ENCODE measurements at regions not wholly inside any gene's neighbourhood (a gene's known extent, or its start where the extent isn't known, plus 50 kb on each side); places are given as distances from the start of the nearest gene placed in this dataset.
A peak's percentile ranks its signal among the peaks of the same experiment; 100 is the strongest.
"Not testable (repeated sequence)": the region's sequence is repeated elsewhere in the genome, so short reads cannot be mapped to it uniquely, and the experiment has no call there.

- no peak for DNase-seq (ENCODE audit: low read depth)
Measured at GRCh38 chr19:57033576-57033975, 86.2 kb upstream of the USP29 start.

- no peak for DNase-seq (ENCODE audit: low read depth)
Measured at GRCh38 chr19:57034544-57034943, 85.2 kb upstream of the USP29 start.

- DNase-seq (ENCODE audit: low read depth): not testable (repeated sequence)
Measured at GRCh38 chr19:57035740-57036139, 84.0 kb upstream of the USP29 start.

DNA sequence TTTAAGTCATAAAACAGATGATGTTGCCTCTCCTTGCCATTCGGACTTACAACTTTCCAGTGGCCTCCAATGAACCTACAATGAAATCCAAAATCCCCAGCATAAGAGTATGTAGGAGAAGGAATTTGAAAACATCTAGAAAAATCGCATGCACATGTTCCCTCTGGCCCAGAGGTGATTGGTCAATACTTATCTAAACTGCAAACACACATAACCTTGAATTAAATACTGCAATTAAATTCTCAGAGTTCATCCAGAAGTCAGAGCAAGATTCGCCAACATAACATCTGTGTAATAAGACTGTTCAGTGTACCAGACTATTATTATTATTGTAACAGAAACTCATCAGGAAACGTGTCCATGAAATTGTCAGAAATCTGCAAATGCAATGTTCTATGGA lies 82.2 kb upstream of the USP29 start:
- no peak for DNase-seq (ENCODE audit: low read depth)

DNA sequence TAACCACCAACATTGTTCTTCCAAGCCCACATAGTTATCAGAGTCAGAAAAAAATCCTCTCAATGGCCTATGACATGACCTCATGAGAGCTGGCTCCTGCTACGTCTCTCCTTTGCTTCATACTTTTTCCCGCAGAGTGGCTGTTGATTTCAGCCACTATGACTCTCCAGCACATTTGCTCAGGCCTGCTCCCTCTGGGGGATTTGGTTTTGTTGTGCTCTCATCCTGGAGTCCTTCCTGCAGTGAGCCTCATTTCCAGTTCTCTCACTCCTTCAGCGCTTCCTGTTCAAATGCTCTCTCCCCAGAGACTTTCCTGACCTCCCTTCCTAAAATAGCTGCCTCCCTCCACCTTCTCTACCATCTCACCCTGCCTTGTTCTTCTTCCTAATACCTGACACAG lies 72.0 kb upstream of the USP29 start:
- DNase-seq (ENCODE audit: low read depth): no peak

DNA sequence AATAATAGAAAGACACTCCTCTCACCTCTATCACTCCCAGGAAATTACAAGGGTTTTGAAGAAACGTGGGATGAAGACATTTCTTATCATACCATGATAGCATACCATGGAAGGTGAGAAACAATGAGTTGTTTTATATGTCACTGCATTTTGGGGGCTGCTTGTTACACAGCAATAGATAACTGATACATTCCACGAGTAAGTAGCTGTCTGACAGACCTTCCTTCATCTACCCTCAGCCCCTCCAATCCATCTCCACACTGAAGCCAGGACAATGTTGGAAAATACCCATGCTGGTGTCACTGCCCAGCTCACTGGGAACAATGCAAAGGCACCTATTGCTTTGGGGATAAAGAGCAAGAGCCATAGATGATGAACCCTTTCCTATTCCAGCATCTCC lies 68.9 kb upstream of the USP29 start:
- no peak for DNase-seq (ENCODE audit: low read depth)

- DNase-seq (ENCODE audit: low read depth): no peak
Measured at GRCh38 chr19:57052081-57052480, 67.7 kb upstream of the USP29 start.

DNA sequence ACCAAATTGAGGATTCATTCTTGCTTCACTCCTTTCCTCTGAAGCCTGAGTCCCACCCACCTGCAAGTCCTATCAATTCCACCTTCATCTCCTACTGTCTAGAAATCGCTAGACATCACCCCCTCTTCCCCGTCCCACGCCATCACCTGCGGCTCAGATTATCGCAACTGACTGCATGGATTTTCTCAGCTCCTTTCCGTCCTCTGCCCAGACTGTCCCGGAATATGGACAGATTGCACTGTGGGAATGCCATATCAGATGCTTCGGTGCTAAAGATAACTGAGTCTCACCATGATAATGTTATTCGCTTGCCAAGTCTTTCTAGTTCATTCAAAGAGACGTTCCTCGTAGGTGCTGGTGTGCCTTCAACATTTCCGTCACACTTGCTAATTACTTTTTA lies 66.4 kb upstream of the USP29 start:
- DNase-seq (ENCODE audit: low read depth): no peak

DNA sequence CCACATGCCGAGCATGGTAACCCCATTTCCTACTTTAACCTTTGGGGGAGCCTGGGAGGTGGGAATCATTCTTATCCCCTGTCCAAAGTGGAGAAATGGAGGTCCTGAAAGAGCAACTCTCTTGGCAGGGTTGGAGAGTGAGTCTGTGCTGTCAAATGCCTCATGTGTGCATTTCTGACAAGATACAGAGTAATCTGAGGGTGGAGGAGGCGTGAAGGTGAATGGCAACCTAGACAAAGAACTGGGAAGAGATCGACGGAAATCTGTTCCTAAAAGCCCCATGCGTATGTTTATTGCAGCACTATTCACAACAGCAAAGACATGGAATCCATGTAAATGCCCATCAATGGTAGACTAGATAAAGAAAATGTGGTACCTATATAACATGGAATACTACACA lies 63.8 kb upstream of the USP29 start:
- DNase-seq (ENCODE audit: low read depth): no peak

GRCh38 chr19:57057036-57057686 lies 62.6 kb upstream of the USP29 start:
- DNase-seq (ENCODE audit: low read depth): peak; percentile 49

DNA sequence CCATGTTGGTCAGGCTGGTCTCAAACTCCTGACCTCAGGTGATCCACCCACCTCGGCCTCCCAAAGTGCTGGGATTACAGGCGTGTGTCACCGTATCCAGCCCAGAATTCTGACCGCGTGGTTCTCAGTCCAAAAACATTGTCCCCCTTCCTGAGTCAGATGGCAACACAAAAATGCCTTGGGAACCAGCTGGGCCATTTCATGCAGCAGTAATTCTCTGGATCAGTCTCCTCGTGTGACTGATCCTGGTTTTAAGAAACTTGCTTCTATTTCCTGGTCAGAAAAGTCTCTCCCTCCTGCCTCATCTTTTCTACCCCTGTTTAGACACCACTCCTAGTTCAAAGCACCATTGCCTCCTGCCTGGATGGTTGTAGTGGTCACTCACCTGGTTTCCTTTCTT lies 60.9 kb upstream of the USP29 start:
- DNase-seq (ENCODE audit: low read depth): no peak

GRCh38 chr19:57063070-57063469 lies 56.7 kb upstream of the USP29 start:
- no peak for DNase-seq (ENCODE audit: low read depth)

DNA sequence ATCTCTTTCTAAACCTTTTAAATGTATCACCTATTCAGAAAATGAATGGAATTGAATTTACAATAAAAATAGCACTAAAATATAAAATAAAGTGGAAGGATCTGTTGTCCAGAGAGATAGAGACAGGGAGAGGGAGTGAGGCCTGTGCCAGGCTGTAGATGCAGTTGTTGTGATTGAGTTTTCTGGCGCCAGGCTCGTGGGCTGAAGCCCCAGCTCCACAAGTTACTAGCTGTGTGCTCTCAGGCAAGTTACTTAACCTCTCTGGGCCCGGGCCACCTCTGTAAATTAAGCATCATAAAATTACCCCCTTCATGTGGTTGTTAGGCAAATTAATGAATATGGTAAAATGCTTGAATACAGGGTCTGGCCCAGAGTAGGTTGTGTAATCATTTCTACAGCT lies 52.3 kb upstream of the USP29 start:
- no peak for DNase-seq (ENCODE audit: low read depth)

DNA sequence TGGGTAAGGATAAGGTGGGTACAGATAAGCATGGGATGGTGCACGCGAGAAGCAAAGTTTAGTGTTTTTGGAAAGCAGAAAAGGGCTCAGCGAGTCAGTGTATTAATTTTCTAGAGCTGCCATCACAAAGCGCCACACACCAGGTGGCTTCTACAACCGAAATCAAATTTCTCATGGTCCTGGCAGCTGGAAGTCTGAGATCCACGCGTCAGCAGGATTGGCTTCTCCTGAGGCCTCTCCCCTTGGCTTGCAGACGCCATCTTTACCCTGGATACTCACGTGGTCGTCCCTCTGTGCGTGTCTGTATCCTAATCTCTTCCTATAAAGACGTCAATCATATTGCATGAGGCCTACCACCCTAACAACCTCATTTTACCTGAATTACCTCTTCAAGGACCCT lies 51.5 kb upstream of the USP29 start:
- no peak for DNase-seq (ENCODE audit: low read depth)

DNA sequence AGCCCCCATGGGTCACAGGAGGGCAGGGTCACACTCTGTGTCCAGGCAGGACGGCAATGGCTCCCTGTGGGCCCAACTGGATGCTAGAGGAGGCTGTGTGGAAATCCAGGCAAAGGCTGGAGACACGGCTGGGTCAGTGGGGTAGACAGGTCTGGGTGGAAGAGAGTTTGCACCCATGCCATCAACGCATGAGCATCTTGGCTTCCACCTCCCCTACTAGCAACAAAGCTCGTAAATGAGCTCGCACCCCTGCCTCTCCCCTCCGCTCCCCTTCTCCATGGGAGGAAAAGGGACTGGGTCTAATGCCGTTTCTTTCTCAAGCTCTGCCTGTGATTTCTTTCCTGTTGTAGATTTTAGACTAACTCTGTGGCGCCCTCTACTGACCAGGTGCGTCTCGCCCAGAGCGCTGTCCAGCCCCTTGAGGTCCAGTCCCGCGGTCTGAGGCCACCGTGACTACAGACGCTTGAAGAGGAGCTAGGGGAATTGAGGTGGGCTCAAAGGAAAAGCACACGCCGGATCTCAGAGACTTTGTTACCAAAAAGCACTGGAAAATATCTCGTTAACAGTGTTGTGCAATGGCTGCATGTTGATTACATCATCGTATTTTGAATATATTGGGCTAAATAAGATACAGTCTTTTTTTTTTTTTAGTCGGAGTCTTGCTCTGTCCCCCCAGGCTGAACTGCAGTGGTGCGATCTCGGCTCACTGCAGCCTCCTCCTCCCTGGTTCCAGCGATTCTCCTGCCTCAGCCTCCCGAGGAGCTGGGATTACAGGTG lies 50.7 kb upstream of the USP29 start:
- DNase-seq (ENCODE audit: low read depth): no peak

All from iris pigment epithelial cell (primary cell).